GM19438 (cell line): ENCODE measurements at regions not wholly inside any gene's neighbourhood (a gene's known extent, or its start where the extent isn't known, plus 50 kb on each side); places are given as distances from the start of the nearest gene placed in this dataset.
A peak's percentile ranks its signal among the peaks of the same experiment; 100 is the strongest.
"Not testable (repeated sequence)": the region's sequence is repeated elsewhere in the genome, so short reads cannot be mapped to it uniquely, and the experiment has no call there.

Source experiments
- ATAC-seq: cut with Tn5 transposase; IDR thresholded peaks from one replicate; pipeline ENCODE4 v1.9.1; 2021; ENCODE audit warnings: low read depth; ENCODE audit not compliant: unreplicated experiment

GRCh38 chr1:70490153-70490552 lies 79.1 kb downstream of the CTH start:
- no peak for ATAC-seq

GRCh38 chr1:70495370-70495769 lies 84.3 kb downstream of the CTH start:
- ATAC-seq: no peak

GRCh38 chr1:70496181-70496580 lies 85.1 kb downstream of the CTH start:
- ATAC-seq: no peak

GRCh38 chr1:70497152-70497551 lies 86.1 kb downstream of the CTH start:
- no peak for ATAC-seq

GRCh38 chr1:70498666-70499065 lies 87.6 kb downstream of the CTH start:
- ATAC-seq: no peak

GRCh38 chr1:70499695-70500094 lies 88.6 kb downstream of the CTH start:
- no peak for ATAC-seq

- no peak for ATAC-seq
Observed at GRCh38 chr1:70503358-70503757, 92.3 kb downstream of the CTH start.

- ATAC-seq: peak; percentile 94
Observed at GRCh38 chr1:70504176-70504820, 93.2 kb downstream of the CTH start.

- ATAC-seq: peak; percentile 40
Observed at GRCh38 chr1:70504821-70505193, 93.7 kb downstream of the CTH start.

- ATAC-seq: not testable (repeated sequence)
Observed at GRCh38 chr1:70507991-70508390, 96.9 kb downstream of the CTH start.

- ATAC-seq: peak; percentile 90
Observed at GRCh38 chr1:70509996-70510876, 99.2 kb downstream of the CTH start.

GRCh38 chr1:70517444-70517843 lies 106.4 kb downstream of the CTH start:
- ATAC-seq: no peak

- no peak for ATAC-seq
Observed at GRCh38 chr1:70518106-70518505, 107.0 kb downstream of the CTH start.

GRCh38 chr1:70528590-70529333 lies 117.7 kb downstream of the CTH start:
- no peak for ATAC-seq

- no peak for ATAC-seq
Observed at GRCh38 chr1:70536708-70537366, 125.8 kb downstream of the CTH start.

- ATAC-seq: no peak
Observed at GRCh38 chr1:70537788-70538187, 126.7 kb downstream of the CTH start.

- no peak for ATAC-seq
Observed at GRCh38 chr1:70542030-70542429, 131.0 kb downstream of the CTH start.

GRCh38 chr1:70542856-70543255 lies 131.8 kb downstream of the CTH start:
- ATAC-seq: no peak

GRCh38 chr1:70546726-70547125 lies 135.7 kb downstream of the CTH start:
- ATAC-seq: no peak

- no peak for ATAC-seq
Observed at GRCh38 chr1:70552662-70553566, 141.8 kb downstream of the CTH start.
